Hepatocyte (in vitro differentiated cells): ENCODE measurements at regions not wholly inside any gene's neighbourhood (a gene's known extent, or its start where the extent isn't known, plus 50 kb on each side); places are given as distances from the start of the nearest gene placed in this dataset.

Source experiments
- DNase-seq: peaks from one replicate; pipeline ENCODE4 v3.0.0-alpha.2; 2016; ENCODE audit warnings: low spot score
- H2AFZ ChIP-seq: fragments of 200-600 bp; sonication (generic); 2 replicates; pipeline ENCODE4 v1.6.0; 2016; ENCODE audit warnings: antibody characterized with exemption, mild to moderate bottlenecking
- H3K27ac ChIP-seq: fragments of 200-600 bp; sonication (generic); 2 replicates; pipeline ENCODE4 v1.5.1; 2016; ENCODE audit warnings: mild to moderate bottlenecking
- H3K27me3 ChIP-seq: fragments of 200-600 bp; sonication (generic); 2 replicates; pipeline ENCODE4 v1.6.1; 2016
- H3K36me3 ChIP-seq: fragments of 200-600 bp; sonication (generic); replicated peaks from 2 replicates; pipeline ENCODE4 v1.5.1; 2016; ENCODE audit warnings: low read depth; ENCODE audit not compliant: insufficient read depth
- H3K4me1 ChIP-seq: fragments of 200-600 bp; sonication (generic); 2 replicates; pipeline ENCODE4 v1.5.1; 2016; ENCODE audit warnings: mild to moderate bottlenecking, moderate library complexity; ENCODE audit not compliant: insufficient read depth
- H3K4me2 ChIP-seq: fragments of 200-600 bp; sonication (generic); 2 replicates; pipeline ENCODE4 v1.6.0; 2016
- H3K4me3 ChIP-seq: fragments of 200-600 bp; sonication (generic); 2 replicates; pipeline ENCODE4 v1.5.1; 2016; ENCODE audit warnings: mild to moderate bottlenecking
- H3K79me2 ChIP-seq: fragments of 200-600 bp; sonication (generic); 2 replicates; pipeline ENCODE4 v1.6.0; 2017; ENCODE audit warnings: mild to moderate bottlenecking
- H3K9me2 ChIP-seq: fragments of 200-600 bp; sonication (generic); replicated peaks from 2 replicates; pipeline ENCODE4 v1.6.0; 2017; ENCODE audit warnings: mild to moderate bottlenecking; ENCODE audit not compliant: insufficient read depth
- H3K9me3 ChIP-seq: fragments of 200-600 bp; sonication (generic); 2 replicates; pipeline ENCODE4 v1.5.1; 2016; ENCODE audit warnings: low read depth, mild to moderate bottlenecking
- H4K20me1 ChIP-seq: fragments of 200-600 bp; sonication (generic); 2 replicates; pipeline ENCODE4 v1.6.0; 2016; ENCODE audit warnings: mild to moderate bottlenecking; ENCODE audit not compliant: insufficient read depth, poor library complexity, severe bottlenecking
- EZH2 ChIP-seq: fragments of 200-600 bp; sonication (generic); IDR thresholded peaks from 2 replicates; pipeline ENCODE4 v1.6.1; 2016; ENCODE audit warnings: antibody characterized with exemption, mild to moderate bottlenecking, borderline replicate concordance
- EZH2phosphoT487 ChIP-seq: fragments of 200-600 bp; sonication (generic); IDR thresholded peaks from one replicate; pipeline ENCODE4 v1.6.1; 2018; ENCODE audit warnings: antibody characterized with exemption, mild to moderate bottlenecking, low read depth, moderate library complexity; ENCODE audit not compliant: unreplicated experiment, severe bottlenecking
- WGBS: methylation state at CpG from one replicate; pipeline ENCODE4 v1.1.6; 2016; ENCODE audit warnings: low lambda C conversion rate; ENCODE audit errors: missing lambda C conversion rate; 5-methylcytosine and 5-hydroxymethylcytosine counted together
- TF ChIP-seq, protein P1 (sequence below): fragments of 200-600 bp; sonication (generic); IDR thresholded peaks from 2 replicates; pipeline ENCODE4 v1.5.1; 2016; ENCODE audit warnings: antibody characterized with exemption, mild to moderate bottlenecking; ENCODE audit not compliant: poor library complexity

DNA sequence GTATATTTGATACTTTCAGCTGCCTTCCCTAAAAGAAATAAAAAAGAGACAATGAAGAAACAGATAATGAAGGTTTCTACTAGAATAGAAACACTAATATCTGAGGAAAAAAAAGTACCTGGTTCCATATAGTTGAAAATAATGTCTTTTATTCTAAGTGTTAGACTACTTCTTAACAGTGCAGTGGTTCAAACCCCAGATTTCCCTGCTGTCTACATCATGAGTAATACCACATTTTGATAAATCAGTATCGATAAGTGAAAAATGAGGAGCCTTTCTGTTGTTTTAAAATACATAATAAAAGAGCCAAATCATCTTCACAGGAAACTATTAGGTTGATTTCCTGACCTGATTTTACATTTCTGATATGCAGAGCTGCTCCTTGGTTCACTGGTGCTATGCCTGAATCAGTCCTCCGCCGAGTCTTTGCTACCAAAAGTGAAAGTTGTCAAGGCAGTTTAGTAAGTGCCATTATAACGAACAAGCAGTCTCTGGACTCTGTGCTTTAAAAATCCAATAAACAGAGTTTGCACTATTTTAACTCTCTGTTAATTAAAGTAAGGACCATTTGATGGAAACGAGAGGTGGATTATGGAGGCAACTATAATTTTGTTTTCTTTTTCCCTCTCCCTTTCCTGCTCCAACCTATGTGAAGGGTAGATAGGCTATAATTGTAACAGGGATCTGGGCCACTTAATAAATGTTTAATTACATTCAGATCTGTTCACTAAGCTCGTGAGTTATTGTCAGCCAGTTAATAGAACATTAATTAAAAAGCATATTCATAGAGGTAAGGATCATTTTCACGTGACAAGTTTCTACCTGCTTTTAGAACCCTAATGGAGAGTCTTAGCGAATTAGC is 724.5 kb upstream of the RAG2 start:
- Histone ChIP-seq H2AFZ (no peak overlapping the region), H3K4me3 (no peak overlapping the region), H3K27ac (no peak overlapping the region), H3K4me2 (no peak overlapping the region), H3K9me2 (no peaks in the 10 kb centered on the region), H4K20me1 (no peaks in the 10 kb centered on the region), H3K9me3 (no peaks in the 10 kb centered on the region), H3K79me2 (no peaks in the 10 kb centered on the region), H3K4me1 (no peaks in the 10 kb centered on the region), H3K27me3 (no peaks in the 10 kb centered on the region), H3K36me3 (no peaks in the 10 kb centered on the region)
- no peak for DNase-seq
- WGBS: 76% methylated on average over 8 of the region's 8 CpGs
- TF ChIP-seq EZH2phosphoT487 (no peak), EZH2 (no peak)
- TF ChIP-seq, protein P1, sequence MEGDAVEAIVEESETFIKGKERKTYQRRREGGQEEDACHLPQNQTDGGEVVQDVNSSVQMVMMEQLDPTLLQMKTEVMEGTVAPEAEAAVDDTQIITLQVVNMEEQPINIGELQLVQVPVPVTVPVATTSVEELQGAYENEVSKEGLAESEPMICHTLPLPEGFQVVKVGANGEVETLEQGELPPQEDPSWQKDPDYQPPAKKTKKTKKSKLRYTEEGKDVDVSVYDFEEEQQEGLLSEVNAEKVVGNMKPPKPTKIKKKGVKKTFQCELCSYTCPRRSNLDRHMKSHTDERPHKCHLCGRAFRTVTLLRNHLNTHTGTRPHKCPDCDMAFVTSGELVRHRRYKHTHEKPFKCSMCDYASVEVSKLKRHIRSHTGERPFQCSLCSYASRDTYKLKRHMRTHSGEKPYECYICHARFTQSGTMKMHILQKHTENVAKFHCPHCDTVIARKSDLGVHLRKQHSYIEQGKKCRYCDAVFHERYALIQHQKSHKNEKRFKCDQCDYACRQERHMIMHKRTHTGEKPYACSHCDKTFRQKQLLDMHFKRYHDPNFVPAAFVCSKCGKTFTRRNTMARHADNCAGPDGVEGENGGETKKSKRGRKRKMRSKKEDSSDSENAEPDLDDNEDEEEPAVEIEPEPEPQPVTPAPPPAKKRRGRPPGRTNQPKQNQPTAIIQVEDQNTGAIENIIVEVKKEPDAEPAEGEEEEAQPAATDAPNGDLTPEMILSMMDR: no peak

DNA sequence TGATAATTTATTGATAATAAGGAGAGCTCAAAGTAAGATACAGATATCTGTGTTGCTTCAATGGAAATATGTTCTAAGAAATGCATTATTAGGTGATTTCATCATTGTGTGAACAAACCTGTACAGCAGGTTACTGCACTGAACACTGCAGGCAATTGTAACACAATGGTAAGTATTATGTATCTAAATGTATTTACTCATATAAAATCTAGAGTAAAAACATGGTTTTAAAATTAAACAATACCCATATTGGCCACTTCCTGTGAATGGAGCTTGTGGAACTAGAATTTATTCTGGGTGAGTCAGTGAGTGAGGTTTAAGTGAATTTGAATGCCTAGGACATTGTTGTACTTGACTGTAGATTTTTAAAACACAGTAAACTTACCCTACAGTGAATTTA is 722.9 kb upstream of the RAG2 start:
- H3K9me3 ChIP-seq: no peaks in the 10 kb centered on the region
- no peak overlapping the region for H3K4me3 ChIP-seq
- H3K9me2 ChIP-seq: no peaks in the 10 kb centered on the region
- H3K27me3 ChIP-seq: no peaks in the 10 kb centered on the region
- H3K4me1 ChIP-seq: no peaks in the 10 kb centered on the region
- no peaks in the 10 kb centered on the region for H3K79me2 ChIP-seq
- H3K36me3 ChIP-seq: no peaks in the 10 kb centered on the region
- no peak overlapping the region for H3K4me2 ChIP-seq
- TF ChIP-seq EZH2: no peak
- TF ChIP-seq, protein P1: no peak
- TF ChIP-seq EZH2phosphoT487: no peak
- H2AFZ ChIP-seq: no peak overlapping the region
- no peak for DNase-seq
- H3K27ac ChIP-seq: peak overlapping the region; percentile 35
- no peaks in the 10 kb centered on the region for H4K20me1 ChIP-seq

DNA sequence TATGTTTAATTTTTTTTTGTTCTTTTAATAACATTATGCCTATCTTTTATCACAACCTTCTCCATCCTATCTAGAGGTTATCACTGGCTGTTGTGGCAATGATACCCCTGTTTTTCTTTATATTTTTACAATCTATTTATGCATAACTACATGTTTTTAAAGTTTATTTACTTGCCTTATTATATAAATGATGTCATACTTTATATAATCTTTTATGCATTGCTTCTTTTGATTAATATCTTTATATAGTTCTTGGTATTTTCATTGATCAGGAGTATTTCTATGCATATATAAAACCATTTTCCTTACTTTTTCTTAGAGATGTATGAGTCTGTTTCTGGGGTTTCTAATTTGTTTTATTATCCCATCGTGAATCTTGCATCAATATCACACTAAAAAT is 719.8 kb upstream of the RAG2 start:
- Histone ChIP-seq H3K4me2 (no peak overlapping the region), H3K4me3 (no peak overlapping the region), H3K4me1 (no peaks in the 10 kb centered on the region), H3K27me3 (no peaks in the 10 kb centered on the region), H2AFZ (no peak overlapping the region), H3K36me3 (no peaks in the 10 kb centered on the region), H3K79me2 (no peaks in the 10 kb centered on the region), H4K20me1 (no peaks in the 10 kb centered on the region), H3K9me3 (no peaks in the 10 kb centered on the region), H3K9me2 (no peaks in the 10 kb centered on the region), H3K27ac (no peak overlapping the region)
- TF ChIP-seq EZH2 (no peak), EZH2phosphoT487 (no peak)
- TF ChIP-seq, protein P1: no peak
- no peak for DNase-seq
- WGBS: 75% methylated on average over 1 of the region's 1 CpG
